C4-2B (cell line): ENCODE measurements at regions not wholly inside any gene's neighbourhood (a gene's known extent, or its start where the extent isn't known, plus 50 kb on each side); places are given as distances from the start of the nearest gene placed in this dataset.

ENCODE experiments used
- ZFX ChIP-seq: fragments of 450-650 bp; IDR thresholded peaks from 2 replicates; pipeline ENCODE4 v1.6.1; 2017
- TF ChIP-seq, protein P1 (sequence below): fragments of 450-650 bp; conservative IDR thresholded peaks from 2 replicates; pipeline ENCODE4 v1.5.1; 2017; ENCODE audit warnings: mild to moderate bottlenecking

DNA sequence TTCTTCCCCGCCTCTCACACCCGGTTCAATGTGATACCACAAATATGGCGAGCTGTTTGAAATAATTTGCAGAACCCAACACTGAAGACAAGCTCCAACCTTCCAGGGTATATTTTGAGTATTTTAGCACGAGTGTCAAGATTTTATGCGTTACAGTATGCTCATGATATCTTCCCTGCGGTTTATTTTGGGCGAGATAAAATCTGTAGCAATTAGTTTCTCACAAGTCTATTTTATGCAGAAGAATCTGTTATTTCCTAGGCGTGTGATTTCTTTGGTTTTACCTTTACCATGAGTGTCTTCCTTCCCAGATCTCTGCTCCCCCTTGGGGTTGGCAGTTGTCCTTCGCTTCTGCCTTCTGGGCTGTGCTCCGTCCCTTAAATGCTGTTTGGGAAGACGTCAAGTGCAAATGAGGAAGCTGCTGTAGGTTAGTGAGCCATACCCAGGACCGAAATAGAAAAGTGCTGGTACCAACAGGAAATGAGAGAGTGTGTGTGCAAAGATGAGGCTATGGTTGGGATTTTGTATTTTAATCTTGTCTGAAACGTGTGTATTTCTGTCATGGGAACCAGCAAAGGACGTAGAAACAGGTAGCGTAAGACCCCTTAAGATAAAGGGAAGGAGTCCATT is 299.8 kb downstream of the KLF6 start:
- TF ChIP-seq, protein P1, sequence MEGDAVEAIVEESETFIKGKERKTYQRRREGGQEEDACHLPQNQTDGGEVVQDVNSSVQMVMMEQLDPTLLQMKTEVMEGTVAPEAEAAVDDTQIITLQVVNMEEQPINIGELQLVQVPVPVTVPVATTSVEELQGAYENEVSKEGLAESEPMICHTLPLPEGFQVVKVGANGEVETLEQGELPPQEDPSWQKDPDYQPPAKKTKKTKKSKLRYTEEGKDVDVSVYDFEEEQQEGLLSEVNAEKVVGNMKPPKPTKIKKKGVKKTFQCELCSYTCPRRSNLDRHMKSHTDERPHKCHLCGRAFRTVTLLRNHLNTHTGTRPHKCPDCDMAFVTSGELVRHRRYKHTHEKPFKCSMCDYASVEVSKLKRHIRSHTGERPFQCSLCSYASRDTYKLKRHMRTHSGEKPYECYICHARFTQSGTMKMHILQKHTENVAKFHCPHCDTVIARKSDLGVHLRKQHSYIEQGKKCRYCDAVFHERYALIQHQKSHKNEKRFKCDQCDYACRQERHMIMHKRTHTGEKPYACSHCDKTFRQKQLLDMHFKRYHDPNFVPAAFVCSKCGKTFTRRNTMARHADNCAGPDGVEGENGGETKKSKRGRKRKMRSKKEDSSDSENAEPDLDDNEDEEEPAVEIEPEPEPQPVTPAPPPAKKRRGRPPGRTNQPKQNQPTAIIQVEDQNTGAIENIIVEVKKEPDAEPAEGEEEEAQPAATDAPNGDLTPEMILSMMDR = no peak
- TF ChIP-seq ZFX = no peak
